Aorta (tissue), 5 donors: ENCODE measurements at regions not wholly inside any gene's neighbourhood (a gene's known extent, or its start where the extent isn't known, plus 50 kb on each side); places are given as distances from the start of the nearest gene placed in this dataset.
"Not testable (repeated sequence)": the region's sequence is repeated elsewhere in the genome, so short reads cannot be mapped to it uniquely, and the experiment has no call there.

Source experiments
- ATAC-seq: fragments of 200-7000 bp; cut with Tn5 transposase; one replicate; pipeline ENCODE4 v1.9.1; 2022; ENCODE audit warnings: moderate library complexity; ENCODE audit not compliant: low FRiP score
- DNase-seq, 2 donors: peaks; one replicate each; pipeline ENCODE4 v3.0.0-alpha.2; 2020
- H3K27ac ChIP-seq, 2 donors: one replicate each; pipeline ENCODE4 v1.5.1; 2013; ENCODE audit warnings: low read length in 2 of 2, mild to moderate bottlenecking in 2 of 2, moderate library complexity in 2 of 2, control low read depth in 1 of 2, inconsistent platforms in 1 of 2, low read depth in 1 of 2
- H3K27me3 ChIP-seq, 2 donors: one replicate each; pipeline ENCODE4 v1.6.1; 2013; ENCODE audit warnings: control low read depth in 1 of 2, low read length in 1 of 2, mild to moderate bottlenecking in 1 of 2, moderate library complexity in 1 of 2; ENCODE audit not compliant: insufficient read depth in 2 of 2, control insufficient read depth in 1 of 2
- H3K36me3 ChIP-seq, 2 donors: one replicate each; pipeline ENCODE4 v1.6.1; 2013; ENCODE audit warnings: control low read depth in 1 of 2, low read length in 1 of 2, mild to moderate bottlenecking in 1 of 2; ENCODE audit not compliant: insufficient read depth in 2 of 2, control insufficient read depth in 1 of 2
- H3K4me1 ChIP-seq, 2 donors: one replicate each; pipeline ENCODE4 v1.6.1; 2013; ENCODE audit warnings: low read length in 2 of 2, control low read depth in 1 of 2, mild to moderate bottlenecking in 1 of 2, moderate library complexity in 1 of 2; ENCODE audit not compliant: insufficient read depth in 2 of 2, control insufficient read depth in 1 of 2
- H3K4me3 ChIP-seq, 2 donors: one replicate each; pipeline ENCODE4 v1.5.1; 2013; ENCODE audit warnings: low read length in 2 of 2, control low read depth in 1 of 2, mild to moderate bottlenecking in 1 of 2
- H3K9me3 ChIP-seq: one replicate; pipeline ENCODE4 v1.6.1; 2013; ENCODE audit warnings: mild to moderate bottlenecking, low read length; ENCODE audit not compliant: control insufficient read depth
- WGBS, 2 donors: extraction: QIAGEN DNeasy Blood & Tissue Kit; methylation state at CpG; one replicate each; pipeline ENCODE4 v1.1.7; 2013; 5-methylcytosine and 5-hydroxymethylcytosine counted together
- intact Hi-C, 2 donors: fragments of 100-400 bp; cut with DNase I; formaldehyde crosslinking; loops; one replicate each; pipeline versions ENCODE4 v1.14.2 to v1.15.0; 2022
- donor health status: healthy with polysubstance abuse.
- donor health status: Bipolar disorder and iron deficiency.
- donor health status: DM: no; HTN: no; CAD: no.
- donor health status: DM: no; HTN: no; CAD: no.
- donor health status: DM: yes; HTN: yes; CAD: no.

DNA sequence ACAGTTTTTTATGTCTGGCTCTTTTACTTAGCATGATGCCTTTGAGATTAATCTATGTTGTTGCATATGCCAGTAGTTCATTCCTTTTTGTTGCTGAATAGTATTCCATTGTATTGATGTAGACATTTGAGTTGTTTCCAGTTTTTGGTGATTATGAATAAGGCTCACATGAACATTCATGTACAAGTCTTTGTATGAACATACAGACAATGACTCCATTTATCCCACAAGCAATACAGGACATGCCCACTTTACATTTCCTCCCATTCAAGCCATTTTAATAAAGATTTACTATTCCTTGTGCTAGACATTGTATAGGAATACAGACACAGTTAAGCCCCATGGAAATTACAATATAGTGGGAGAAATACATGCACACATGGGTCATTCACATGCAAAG lies 118.0 kb downstream of the TRIM43 start:
- Histone ChIP-seq H3K36me3 (no peaks in the 10 kb centered on the region), H3K4me1 (no peaks in the 10 kb centered on the region), H3K27ac (no peak overlapping the region), H3K4me3 (no peak overlapping the region), H3K9me3 (peaks cover 3% of the 10 kb centered on the region), H3K27me3 (no peaks in the 10 kb centered on the region)
- ATAC-seq (no peak), DNase-seq (no peak)
- intact Hi-C loops = no loop called here

DNA sequence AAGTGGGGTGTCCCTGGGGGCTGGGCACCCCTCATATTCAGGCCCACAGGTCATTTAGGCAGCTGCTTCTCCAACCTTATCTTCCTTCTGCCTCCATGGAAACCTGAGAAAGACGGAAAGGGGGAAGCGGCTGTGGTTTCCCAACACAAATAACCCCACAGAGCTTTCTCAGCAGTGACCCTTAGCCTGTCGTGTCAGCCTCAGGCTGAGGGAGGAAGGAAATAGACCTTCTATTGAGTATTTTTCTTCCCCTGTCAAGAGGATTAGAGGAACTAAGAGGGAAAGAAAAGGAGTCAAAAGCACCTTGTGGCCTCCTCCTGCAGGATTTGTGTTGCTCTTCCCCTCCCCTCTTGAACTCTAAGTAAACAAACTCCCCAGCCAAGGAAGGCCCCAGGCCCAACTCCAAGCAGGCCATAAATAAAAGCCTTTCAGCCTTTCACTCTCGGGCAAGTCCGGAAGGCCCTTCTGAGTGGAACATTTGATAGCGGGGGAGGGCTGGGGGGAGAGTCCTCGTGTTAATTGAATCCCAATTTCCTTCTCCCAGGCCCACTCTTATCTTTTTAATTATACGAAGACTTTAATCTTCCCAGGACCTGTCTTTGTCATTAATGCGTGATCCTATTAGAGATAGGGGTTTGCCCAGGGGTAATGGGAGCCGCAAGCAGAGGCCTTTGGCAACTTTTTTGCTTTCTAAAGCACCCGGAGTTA lies 121.8 kb downstream of the TRIM43 start:
- H3K4me1 ChIP-seq, DNase-seq, intact Hi-C loops, H3K36me3 ChIP-seq, H3K27me3 ChIP-seq, H3K4me3 ChIP-seq, H3K9me3 ChIP-seq, H3K27ac ChIP-seq, ATAC-seq: not testable (repeated sequence)
- WGBS, 2 donors = 70 to 72% methylated on average over 11 of the region's 11 CpGs

DNA sequence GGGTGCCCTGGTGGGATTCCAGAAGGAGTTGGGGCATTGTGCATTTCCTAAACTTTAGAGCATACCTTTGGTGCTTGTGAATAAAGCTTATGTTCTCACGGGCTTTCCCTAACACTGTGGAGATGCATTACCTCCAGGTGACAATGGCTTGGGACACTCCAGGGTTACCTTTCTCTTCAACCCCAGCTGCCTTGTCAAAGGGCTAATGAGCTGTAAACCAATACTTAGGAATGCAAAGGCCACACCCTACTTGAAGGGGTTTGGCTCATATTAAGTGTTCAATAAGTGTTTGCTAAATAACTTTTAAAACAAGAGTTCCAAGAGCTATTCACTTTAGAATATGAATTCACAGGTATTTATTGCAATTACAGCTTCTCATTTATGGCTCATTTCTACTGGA lies 122.6 kb downstream of the TRIM43 start:
- DNase-seq, H3K4me3 ChIP-seq, ATAC-seq, H3K27ac ChIP-seq, H3K9me3 ChIP-seq, intact Hi-C loops, H3K27me3 ChIP-seq, H3K4me1 ChIP-seq, H3K36me3 ChIP-seq: not testable (repeated sequence)
- 96 to 100% methylated on average over 1 of the region's 1 CpG for WGBS, 2 donors

DNA sequence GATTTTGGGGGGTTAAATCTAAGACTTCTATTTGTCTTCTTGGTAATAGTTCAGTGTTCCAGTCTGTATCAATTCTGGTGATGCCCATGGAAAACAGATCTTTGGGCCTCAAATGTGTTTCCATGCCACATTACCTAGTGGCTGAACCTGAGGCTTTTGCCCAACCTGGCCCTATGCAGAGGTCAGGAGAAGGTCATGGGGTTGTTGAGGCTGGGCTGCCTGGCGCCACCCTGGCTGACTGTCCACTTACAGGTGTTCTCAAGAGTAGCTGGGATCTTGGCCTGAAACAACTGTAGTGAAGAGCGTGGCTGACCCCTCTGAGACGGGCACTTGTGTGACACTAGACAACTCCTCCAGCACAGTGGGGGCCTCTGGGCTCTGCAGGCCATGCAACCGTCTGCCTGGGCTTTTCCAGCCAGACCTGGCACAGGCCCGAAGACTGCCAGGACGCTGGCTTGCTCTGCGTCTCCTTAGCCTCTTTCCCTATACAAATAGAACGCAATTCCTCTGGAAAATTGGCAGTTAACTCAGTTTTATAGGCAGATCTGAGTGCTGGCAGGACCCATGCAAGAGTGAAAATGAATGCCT lies 127.8 kb downstream of the TRIM43 start:
- WGBS, 2 donors = 41 to 48% methylated on average over 8 of the region's 8 CpGs

DNA sequence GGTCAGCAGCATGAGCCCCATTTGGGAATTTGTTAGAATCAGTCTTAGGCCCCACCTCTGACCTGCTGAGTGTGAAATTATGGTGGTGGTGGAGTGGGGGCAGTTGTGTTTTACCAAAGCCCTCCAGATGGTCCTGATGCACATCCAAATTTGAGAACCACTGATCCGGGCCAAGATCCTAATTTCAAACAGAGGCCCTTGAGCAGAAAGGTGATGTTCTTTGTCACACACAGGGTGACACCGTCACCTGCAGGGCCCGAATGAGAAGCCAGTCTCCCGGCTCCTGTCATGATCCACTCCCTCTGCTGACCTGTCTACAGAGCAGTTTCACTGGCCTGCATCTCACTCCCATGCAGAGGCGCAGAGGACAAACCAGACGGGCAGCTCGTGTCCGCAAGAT lies 129.9 kb downstream of the TRIM43 start:
- intact Hi-C loops = no loop called here
- no peaks in the 10 kb centered on the region for H3K4me1 ChIP-seq
- DNase-seq (no peak), ATAC-seq (no peak)
- no peaks in the 10 kb centered on the region for H3K9me3 ChIP-seq
- no peaks in the 10 kb centered on the region for H3K36me3 ChIP-seq
- H3K4me3 ChIP-seq = no peak overlapping the region
- WGBS, 2 donors = 94 to 95% methylated on average over 8 of the region's 8 CpGs
- H3K27ac ChIP-seq = no peak overlapping the region
- no peaks in the 10 kb centered on the region for H3K27me3 ChIP-seq

More for the DNA sequence above, 127.8 kb downstream of the TRIM43 start:
- ATAC-seq (no peak), DNase-seq (no peak)
- Histone ChIP-seq H3K27me3 (no peaks in the 10 kb centered on the region), H3K9me3 (no peaks in the 10 kb centered on the region), H3K27ac (no peak overlapping the region), H3K36me3 (no peaks in the 10 kb centered on the region), H3K4me1 (no peaks in the 10 kb centered on the region), H3K4me3 (no peak overlapping the region)
- intact Hi-C loops = no loop called here

DNA sequence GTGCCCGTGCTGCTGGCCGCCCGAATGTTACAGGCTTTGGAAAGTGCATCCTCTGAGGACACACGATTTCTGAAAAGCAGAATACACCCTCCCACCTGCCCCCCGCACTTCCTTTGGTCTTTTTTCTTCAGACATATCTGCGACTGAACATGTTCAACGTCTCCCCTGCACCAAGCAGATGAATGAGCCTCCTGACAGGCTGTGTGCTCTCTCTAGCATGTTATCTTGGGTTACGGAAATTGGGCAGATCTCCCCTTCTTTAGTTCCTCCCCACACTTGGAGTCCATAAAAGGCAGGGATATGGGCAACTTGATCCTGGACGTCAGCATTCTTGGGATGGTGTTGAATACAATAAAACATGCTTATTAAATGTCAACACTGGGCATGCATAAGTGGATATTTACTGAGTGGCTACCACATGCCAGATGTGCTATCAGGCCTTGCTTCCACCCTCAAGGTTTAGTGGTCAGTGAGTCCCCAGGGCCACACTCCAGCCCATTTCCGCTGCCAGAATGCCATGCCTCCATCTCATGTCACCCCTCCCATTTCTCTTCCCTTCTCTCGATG lies 130.4 kb downstream of the TRIM43 start:
- intact Hi-C loops = no loop called here
- no peak overlapping the region for H3K4me3 ChIP-seq
- H3K4me1 ChIP-seq = no peaks in the 10 kb centered on the region
- ATAC-seq (no peak), DNase-seq (no peak)
- no peaks in the 10 kb centered on the region for H3K27me3 ChIP-seq
- H3K36me3 ChIP-seq = no peaks in the 10 kb centered on the region
- H3K9me3 ChIP-seq = no peaks in the 10 kb centered on the region
- WGBS, 2 donors = 85 to 87% methylated on average over 11 of the region's 11 CpGs
- H3K27ac ChIP-seq = no peak overlapping the region

DNA sequence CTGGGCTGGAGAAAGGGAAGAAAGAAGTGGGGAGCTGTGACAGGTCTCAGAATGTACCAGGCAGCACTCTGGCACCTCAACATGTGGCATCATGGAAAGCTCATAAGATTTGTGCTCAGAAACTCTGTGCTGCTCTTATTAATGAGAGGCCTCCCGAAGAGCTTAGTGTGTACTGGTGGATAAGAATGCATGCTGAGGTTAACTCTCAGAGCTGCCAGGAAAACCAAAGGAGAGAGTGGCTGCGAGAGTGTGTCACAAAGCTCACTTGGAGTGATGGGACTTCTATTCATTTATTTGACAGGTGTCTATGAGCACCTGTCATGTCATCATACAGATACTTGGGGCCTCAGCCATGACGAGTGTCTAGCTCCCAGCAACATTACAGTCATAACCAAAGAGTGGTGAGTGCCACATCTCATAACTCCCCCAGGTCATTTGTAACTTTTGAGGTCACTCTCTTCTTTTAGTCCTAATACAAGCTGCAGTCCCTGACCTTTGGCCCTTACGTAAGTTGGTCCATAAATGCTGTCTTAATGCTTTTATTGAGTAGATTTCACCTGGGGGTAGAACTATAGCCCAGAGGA lies 131.9 kb downstream of the TRIM43 start:
- intact Hi-C loops, H3K9me3 ChIP-seq, H3K27me3 ChIP-seq, H3K36me3 ChIP-seq, DNase-seq, ATAC-seq, H3K4me3 ChIP-seq, H3K4me1 ChIP-seq, H3K27ac ChIP-seq: not testable (repeated sequence)
- WGBS, 2 donors = 89 to 95% methylated on average over 4 of the region's 4 CpGs

DNA sequence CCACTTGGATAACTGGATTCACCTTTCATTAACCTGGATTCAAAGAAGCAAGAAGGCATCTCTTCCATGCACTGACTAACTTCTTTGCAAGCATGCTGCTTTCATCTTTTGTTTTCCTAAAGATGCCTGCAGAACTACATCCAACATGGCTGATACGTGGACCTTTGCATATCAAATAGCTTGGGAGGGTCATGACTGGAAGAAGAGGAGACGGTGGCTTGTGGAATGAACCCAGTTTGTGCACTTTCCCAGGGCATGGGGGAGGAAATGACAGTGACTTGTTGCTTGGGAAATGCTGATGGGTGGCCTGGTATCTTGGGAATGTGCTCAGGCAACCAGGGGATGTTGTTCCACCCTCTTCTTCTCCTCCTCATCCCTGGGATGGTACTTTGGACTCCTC lies 133.4 kb downstream of the TRIM43 start:
- not testable (repeated sequence) for ATAC-seq, H3K36me3 ChIP-seq, H3K27me3 ChIP-seq, H3K9me3 ChIP-seq, DNase-seq, H3K27ac ChIP-seq, H3K4me3 ChIP-seq, H3K4me1 ChIP-seq
- WGBS, 2 donors = 53 to 56% methylated on average over 2 of the region's 2 CpGs
- intact Hi-C loops = loop anchor here in 1 of 2 donors (5.0 kb wide), 1 partner anchor 313 kb away; no protein-coding TSS in a partner anchor

DNA sequence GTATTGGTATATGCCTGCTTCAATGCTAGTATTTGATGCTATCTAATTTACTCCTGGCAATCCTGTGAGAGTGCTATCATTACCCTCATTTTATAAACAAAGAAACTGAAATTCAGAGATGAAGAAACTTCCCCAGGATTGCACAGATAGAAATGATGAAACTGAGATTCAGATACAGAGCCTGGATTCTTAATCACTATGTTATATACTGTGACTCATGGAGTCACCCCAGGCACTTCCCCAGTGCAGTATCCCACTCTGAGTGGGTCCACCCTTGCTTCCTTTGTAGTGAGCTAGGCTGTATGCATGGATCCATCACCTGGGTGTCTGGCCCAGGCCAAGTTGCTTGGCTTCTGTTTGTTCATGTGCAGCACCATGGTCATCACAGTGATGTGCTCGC lies 133.9 kb downstream of the TRIM43 start:
- not testable (repeated sequence) for H3K4me1 ChIP-seq, H3K9me3 ChIP-seq, H3K36me3 ChIP-seq, H3K27me3 ChIP-seq, H3K27ac ChIP-seq, H3K4me3 ChIP-seq, DNase-seq, ATAC-seq
- intact Hi-C loops = loop anchor here in 1 of 2 donors (5.0 kb wide), 1 partner anchor 313 kb away; no protein-coding TSS in a partner anchor
- WGBS, 2 donors = 91 to 100% methylated on average over 1 of the region's 1 CpG
